ENCODE measurements at regions not wholly inside any gene's neighbourhood (a gene's known extent, or its start where the extent isn't known, plus 50 kb on each side); places are given as distances from the start of the nearest gene placed in this dataset.
"Not testable (repeated sequence)": the region's sequence is repeated elsewhere in the genome, so short reads cannot be mapped to it uniquely, and the experiment has no call there.

GRCh38 chr2:212786088-212786487, 247.5 kb upstream of the ERBB4 start:
- TF ChIP-seq NRF1 (conservative IDR thresholded peaks at IDR 0.05; ENCODE audit: low read depth, low read length); E2F4 (IDR thresholded peaks at IDR 0.05; ENCODE audit: low read depth, low read length); ATF2 (IDR thresholded peaks at IDR 0.05; ENCODE audit: low read length); NFYB (IDR thresholded peaks at IDR 0.05; ENCODE audit: insufficient read depth, low read depth, low read length); IKZF1 (conservative IDR thresholded peaks at IDR 0.05); ELK1 (IDR thresholded peaks at IDR 0.05; ENCODE audit: low read depth, low read length); POLR2A (IDR thresholded peaks at IDR 0.05; ENCODE audit: low read depth, low read length); MAX (IDR thresholded peaks at IDR 0.05; ENCODE audit: low read depth, low read length); ZNF274 (IDR thresholded peaks at IDR 0.05; ENCODE audit: insufficient read depth, insufficient read length): not testable (repeated sequence)

Measured in GM12878 (cell line).